ENCODE measurements at regions not wholly inside any gene's neighbourhood (a gene's known extent, or its start where the extent isn't known, plus 50 kb on each side); places are given as distances from the start of the nearest gene placed in this dataset.
"Not testable (repeated sequence)": the region's sequence is repeated elsewhere in the genome, so short reads cannot be mapped to it uniquely, and the experiment has no call there.

DNA sequence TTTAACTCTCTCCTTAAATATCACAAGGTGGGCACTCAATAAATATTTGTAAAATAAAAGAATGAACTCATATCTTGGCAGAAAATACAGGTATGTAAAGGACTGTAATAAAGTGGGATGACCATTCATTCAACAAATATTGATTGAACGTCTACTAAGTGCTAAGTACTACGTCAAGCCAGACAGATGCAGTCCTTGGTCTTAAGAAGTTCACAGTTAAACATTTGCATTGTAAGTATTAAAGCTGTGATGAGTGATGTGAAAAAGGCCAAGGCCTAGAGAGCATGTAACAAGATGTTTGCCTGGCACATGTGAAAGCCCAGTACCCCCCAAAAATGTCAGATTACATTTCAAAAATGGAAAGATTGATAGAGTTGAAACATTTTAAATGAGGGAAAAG is 130.1 kb upstream of the TMEM170B start:
- no peak for DNase-seq (ENCODE audit: low read depth)

DNA sequence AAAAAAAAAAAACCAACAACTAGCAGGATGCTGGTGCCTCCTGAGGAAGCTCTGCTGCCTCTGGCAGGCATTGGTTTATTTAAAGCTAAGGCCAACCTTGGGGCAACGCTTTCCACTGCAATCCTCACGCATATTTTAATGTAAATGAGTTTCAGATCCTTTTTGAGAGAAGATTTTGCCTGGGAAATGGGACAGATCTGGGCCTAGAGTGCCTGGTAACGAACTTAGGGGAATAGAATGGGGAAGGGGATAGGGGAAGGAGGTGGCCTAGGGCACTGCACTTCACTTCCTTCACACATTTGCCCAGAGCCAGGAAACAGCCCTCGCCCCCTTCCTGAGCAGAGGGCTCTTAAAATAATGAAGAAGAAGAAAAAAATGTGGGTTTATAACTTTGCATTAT is 132.7 kb upstream of the TMEM170B start:
- no peak for DNase-seq (ENCODE audit: low read depth)

DNA sequence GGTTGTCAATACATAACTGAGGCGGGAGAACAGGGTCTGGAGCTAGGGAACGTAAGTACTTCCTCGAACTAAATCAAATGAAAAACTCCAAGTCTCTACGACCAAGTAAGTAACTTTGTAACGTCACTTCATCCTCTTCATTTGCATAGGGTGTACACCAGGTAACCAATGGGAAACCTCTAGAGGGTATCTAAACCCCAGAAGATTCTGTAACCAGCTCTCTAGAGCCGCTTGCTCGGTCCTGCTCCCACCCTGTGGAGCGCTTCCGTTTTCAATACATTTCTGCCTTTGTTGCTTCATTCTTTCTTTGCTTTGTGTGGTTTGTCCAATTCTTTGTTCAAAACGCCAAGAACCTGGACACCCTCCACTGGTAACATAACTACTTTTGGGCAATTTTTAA is 133.5 kb upstream of the TMEM170B start:
- DNase-seq (ENCODE audit: low read depth) = no peak

DNA sequence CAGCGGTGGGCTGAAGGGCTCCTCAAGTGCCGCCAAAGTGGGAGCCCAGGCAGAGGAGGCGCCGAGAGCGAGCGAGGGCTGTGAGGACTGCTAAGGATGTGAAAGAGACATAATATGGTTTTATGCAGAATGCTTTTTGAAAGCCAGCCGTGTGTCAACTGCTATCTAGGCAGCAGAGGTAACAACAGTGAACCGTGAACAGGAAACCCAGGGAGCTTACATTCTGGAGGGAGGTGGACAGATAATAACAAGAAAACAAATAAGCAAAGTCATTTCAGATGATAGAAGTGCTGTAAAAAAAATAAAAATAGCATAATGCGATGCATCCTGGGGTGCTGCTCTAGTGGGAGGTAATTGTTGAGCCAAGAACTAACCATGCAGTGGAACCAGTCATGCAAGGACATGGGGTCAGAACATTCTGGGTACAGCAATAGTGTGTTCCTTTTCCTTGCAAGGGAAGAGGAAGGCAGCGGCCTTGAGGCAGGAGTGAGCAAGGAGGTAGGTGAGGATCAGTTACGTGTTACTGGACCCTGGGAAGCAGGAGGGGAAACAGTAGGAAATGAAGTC is 134.4 kb upstream of the TMEM170B start:
- DNase-seq (ENCODE audit: low read depth) = no peak

DNA sequence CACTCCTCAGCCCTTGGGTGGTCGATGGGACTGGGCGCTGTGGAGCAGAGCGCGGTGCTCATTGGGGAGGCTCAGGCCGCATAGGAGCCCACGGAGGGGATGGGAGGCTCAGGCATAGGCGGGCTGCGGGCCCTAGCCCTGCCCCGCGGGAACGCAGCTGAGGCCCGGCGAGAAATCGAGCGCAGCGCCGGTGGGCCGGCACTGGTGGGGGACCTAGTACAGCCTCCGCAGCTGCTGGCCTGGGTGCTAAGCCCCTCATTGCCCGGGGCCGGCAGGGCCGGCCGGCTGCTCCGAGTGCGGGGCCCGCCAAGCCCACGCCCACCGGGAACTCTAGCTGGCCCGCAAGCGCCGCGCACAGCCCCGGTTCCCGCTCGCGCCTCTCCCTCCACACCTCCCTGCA is 135.0 kb upstream of the TMEM170B start:
- not testable (repeated sequence) for DNase-seq (ENCODE audit: low read depth)

DNA sequence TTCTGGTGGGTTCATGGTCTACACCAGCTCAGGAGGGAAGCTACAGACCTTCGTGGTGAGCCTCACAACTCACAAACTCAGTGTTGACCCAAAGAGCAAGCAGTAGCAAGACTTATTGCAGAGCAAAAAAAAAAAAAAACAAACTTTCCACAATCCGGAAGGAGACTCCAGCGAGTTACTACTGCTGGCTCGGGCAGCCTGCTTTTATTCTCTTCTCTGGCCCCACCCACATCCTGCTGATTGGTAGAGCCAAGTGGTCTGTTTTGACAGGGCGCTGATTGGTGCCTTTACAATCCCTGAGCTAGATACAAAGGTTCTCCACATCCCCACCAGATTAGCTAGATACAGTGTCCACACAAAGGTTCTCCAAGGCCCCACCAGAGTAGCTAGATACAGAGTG is 135.6 kb upstream of the TMEM170B start:
- DNase-seq (ENCODE audit: low read depth) = not testable (repeated sequence)

DNA sequence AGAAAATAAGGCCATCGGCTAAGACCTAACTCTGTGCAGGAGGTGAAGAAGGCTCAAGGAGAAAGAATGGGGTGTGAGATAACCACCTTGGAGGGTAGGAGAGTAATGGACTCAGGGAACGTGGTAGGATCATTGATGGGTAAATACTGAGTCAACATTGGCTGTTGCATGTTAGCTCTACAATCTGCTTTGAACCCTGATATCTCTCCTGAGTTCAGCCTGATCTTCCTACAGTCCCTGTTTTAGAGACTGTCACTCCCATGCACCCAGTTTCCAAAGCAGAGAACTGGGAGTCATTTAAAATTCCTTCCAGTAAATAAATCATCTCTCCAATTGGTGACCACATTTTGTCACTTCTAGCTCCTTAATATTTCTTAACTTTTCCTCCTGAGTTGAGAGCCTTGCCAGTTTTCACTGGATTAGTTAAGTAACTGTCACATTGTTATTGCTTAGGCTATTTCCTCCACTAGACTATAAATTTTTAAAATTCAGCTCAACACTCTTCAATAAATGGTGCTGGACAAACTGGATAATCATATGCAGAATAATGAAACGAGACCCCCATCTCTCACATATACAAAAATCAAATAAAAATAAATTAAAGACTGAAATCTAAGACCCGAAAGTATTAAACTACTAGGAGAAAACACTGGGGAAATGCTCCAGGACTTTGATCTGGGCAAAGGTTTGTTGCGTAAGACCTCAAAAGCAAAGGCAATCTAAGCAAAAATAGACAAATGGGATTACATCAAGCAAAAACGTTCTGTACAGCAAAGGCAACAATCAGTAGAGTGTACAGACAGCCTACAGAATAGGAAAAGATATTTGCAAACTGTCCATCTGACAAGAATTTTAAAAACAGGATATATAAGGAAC is 138.9 kb upstream of the TMEM170B start:
- DNase-seq (ENCODE audit: low read depth) = peak; percentile 60

DNA sequence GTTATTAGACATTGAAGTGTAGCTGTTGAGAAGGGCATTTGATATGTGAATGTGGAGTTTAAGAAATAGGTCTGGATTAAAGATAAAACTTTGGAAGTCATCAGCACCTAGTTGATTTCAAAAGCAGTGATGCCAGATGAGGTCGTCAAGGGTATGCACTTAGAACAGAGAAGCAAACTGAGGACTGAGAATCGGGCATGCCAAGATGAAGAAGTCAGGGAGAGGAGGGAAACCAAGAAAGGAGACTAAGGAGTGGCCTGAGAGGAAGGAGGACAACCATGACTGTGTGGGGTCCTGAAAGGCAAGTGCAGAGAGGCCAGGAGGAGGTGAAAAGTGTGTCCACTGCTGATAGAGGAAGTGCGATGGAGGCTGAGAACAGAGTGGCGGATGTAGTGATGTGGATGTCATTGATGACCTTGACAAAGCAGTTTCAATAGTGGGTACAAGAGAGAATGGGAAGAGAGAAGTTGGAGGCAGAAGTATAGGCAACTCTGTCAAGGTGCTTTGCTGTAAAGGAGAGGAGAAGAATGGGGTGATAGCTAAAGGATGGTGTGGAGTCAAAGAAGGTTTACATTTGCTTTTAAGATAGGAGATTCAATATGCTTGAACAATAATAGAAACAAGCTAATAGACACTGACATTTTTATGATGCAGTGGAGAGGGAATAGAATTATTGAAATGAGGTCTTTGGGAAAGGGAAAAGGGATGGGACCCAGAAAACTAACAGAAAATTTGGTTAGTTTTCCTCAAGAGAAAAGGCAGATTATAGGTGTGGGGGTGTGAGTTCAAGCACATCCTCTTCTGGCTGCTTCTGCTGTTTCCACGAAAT is 139.7 kb upstream of the TMEM170B start:
- no peak for DNase-seq (ENCODE audit: low read depth)

DNA sequence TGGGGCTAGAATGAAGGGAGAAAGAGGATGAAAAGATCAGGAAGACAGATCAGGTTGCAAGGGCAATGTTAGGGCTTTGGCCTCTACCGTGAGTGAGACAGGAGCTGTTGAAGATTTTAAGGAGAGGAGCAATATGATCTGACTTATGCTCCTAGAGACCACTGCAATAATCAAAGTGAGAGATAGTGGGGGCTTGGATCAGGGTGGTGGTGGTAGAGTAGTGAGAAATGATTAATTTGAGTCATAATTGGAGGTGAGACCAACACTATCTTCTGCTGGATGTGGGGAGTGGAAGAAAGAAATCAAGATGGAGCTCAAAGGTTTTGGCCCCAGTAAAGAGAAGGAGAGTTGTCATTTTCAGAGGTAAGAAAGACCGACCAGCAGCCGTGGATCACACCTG is 140.7 kb upstream of the TMEM170B start:
- no peak for DNase-seq (ENCODE audit: low read depth)

DNA sequence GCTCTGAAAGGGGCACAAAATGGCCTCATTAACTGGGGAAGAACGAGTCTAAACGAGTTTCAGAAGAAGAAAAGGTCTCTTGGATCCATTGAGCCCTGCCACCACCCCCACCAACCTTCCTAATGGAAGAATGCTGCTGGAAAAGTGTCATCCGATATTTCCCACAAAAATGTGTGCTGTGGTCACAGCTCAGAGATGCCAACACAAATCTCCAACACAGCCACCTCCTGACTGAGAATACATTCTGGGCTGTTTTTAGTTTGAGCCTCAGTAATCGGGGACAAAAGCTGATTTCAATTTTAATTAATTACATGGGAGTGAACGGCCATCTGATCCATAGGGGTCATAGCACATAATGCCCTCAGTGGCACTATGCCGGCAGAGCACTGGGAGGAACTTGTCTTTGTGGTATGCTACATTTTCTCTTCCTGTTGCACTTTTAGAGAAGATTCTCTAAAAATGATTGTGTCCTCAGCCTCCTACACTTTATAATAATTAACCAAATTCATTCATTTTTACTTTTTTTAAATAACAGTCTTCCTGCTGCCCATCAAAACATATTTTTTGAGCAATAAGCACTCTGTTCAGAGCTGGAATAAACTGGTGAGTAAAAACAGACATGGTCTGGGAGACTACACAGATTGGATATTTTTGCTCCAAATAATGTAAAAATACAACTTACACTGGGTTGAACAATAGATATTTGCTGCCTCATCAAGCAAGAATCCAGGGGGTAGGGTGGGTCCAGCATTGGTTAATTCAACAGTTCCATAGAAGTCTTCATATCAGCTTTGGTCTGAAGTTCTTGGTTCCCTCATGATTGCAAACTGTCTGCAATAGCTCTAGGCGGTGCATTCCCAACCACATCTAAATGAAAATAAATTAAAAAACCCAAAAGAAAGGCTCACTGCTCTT is 143.6 kb upstream of the TMEM170B start:
- no peak for DNase-seq (ENCODE audit: low read depth)

DNA sequence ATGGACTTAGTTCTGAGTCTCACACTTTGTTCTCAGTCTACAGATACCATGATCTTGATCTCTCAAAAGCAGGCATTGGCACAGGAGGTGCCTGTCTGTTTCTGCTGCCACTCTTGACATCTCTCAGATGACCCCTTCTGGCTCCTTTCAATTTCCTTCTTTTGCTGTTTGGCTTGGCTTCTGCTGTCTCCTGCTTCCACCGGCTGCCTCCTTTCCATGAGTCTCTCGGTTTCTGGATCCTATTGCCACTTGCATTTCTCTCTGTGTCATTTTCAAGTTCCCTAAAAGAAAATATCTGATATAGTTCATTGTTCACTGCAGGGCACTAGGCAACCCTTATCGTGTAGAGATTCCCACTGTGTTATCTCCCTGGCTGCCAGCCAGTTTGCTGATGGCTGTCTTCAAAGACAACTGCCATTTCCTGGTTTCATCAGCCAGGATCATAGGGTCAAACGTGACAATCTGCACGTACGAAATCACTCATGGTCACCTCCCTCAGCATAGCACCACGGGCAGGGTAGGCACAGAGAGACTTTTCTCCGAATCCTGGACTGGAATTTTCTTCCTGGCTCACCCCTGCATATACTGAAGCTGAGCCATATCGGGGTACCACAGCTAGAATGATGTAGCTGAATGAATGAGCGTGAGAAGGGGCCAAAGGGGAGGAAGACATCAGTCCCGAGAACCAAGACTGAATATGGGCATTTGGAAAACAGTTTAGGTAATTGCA is 144.6 kb upstream of the TMEM170B start:
- no peak for DNase-seq (ENCODE audit: low read depth)

DNA sequence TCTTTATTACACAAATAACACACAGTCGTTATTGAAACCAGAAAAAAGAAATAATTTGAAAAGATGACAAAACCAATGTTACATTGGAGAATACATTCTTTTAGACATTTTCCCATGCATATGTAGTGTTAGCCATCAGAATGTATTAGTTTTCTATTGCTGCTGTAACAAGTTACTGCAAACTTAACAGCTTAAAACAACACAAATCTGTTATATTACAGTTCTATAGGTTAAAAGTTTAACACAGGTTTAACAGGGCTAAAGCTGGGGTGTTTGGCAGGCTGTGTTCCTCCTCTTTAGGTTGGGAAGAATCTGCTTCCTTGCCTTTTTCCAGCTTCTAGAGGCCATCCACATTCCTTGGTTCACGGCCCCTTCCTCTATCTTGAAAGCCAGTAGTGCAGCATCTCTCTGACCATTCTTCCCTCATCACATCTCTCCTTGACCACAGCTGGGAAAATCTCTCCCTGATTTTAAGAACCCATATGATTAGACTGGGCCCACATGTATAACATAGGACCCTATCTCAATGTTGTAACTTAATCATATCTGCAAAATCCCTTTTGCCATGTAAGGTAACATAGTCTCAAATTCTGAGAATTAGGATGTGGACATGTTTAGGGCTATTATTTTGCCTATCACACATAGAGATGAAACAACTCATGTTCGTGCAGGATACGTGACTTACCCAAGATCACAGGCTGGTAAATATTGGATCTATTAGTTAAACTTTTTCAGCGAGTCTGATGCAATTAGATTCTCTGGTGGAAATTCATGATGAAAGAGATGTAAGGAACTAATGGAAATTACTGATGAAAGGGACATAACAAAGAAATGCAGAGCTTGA is 145.4 kb upstream of the TMEM170B start:
- no peak for DNase-seq (ENCODE audit: low read depth)

DNA sequence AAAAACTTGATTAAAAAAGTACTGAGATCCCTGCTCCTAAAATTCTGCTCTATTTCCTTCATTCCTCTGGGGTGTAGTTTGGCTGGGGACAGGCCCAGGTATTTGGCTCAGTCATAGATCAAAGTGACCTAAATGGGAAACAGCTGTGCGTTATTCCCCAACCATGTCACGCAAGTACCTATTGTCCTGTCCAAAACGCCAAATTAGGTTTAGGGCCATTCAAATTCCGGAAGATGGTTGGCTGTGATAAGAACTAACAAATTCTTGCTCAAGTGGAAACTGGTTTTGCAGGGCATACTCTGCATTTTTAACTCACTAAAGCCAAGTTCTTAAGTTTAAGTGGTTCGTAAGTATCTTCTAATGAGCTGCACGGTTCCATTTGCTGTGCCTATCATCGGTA is 147.6 kb upstream of the TMEM170B start:
- DNase-seq (ENCODE audit: low read depth) = no peak

DNA sequence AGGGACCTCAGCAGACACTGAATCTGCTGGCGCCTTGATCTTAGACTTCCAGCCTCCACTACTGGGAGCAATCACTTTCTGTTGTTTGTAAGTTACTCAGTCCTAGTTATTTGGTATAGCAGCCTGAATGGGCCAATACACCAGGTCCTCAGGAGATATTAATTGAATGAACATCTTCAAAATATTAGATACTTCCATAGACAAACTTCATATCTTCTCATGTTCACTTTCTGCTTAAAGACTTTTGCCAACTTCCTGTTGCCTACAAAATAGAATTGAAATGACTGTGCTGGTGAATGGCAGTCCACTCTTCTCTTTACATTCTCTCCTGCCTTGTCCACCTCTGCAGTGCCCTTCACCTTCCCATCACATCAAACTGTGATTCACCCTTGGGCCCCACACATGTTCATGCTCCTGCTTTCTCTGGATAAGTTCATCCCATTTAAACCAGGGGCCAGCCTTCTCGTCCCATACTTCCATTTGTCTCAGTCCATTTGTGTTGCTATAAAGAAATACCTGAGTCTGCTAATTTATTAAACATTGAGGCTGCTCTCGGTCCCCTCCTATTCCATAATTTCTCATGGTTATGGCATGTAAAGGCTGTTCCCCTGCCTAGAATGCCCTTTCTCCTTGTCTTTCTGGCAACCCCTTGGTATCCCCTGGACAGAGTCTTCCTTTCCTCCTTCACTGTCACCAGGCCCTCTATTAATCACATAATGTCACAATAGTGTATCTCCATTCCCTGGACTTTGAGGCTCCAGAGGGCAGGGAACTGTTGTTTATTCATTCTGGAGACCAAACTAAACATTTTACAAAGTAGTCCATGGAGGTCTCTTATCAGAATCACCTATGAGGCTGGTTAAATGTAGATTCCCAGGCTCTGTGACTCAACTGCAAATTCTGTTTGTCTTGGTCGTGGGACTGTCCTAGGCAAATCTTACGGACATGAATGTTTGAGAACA is 148.3 kb upstream of the TMEM170B start:
- DNase-seq (ENCODE audit: low read depth) = no peak

DNA sequence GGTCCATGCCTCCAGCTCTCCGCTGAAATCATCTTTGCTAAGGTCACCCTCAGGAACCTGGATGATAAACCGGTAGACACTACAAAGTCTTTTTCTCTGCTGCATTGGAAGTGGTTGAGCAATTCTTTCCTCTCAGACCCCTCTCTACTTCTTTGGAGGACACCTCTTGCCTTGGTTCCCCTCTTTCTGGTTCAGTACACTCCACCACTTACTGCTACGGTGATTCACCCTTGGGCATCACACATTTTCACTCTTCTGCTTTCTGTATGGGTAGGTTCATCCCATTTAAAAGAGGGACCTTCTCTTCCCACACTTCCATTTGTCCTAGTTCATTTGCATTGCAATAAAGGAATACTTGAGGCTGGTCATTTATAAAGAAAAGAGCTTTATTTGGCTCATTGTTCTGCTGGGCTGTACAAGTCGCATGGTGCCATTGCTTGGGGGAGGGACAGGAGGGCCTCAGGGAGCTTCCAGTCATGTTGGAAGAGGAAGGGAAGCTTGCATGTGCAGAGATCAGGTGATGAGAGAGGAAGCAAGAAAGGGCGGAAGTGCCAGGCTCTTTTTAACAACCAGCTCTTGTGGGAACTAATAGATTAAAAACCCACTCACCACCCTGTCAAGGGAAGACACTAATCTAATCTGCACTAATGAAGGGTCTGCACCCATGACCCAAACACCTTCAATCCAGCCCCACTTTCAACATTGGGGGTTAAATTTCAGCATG is 149.7 kb upstream of the TMEM170B start:
- no peak for DNase-seq (ENCODE audit: low read depth)

DNA sequence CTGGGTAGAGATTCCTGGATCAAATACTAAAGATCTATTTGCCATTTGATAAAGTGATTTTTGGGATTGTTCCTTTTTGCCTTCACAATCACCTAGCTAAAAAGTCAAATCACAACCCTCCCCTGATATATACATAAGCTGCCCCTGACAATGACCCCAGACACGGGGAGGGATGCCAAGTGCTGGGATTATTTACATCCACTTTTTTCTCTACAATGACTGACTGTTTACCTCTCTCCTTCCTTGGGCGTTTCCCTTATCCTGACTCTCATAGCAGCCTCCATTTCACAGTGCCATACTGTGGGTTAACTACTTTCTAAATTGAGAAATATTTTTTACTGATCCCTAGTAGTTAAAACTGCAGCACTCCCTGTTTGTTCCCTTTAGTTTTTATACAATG is 150.8 kb upstream of the TMEM170B start:
- DNase-seq (ENCODE audit: low read depth) = no peak

DNA sequence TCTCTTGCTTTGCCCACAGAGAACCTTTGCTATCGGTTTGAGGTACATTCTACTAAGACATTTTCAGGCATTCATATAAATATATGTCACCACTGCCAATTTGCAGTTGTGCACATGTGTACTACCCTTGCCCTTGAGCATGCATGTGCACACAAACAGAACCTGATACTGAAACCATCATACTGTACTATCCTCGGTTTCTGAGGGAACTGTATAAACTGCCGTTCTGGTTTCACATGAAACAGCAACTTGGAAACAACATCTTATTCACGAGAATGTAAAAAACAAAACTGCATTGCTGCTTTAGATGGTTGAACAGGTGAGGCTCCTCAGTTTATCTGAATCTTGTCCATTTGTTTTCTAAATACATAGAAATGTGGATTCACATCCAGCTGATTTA is 151.2 kb upstream of the TMEM170B start:
- no peak for DNase-seq (ENCODE audit: low read depth)

DNA sequence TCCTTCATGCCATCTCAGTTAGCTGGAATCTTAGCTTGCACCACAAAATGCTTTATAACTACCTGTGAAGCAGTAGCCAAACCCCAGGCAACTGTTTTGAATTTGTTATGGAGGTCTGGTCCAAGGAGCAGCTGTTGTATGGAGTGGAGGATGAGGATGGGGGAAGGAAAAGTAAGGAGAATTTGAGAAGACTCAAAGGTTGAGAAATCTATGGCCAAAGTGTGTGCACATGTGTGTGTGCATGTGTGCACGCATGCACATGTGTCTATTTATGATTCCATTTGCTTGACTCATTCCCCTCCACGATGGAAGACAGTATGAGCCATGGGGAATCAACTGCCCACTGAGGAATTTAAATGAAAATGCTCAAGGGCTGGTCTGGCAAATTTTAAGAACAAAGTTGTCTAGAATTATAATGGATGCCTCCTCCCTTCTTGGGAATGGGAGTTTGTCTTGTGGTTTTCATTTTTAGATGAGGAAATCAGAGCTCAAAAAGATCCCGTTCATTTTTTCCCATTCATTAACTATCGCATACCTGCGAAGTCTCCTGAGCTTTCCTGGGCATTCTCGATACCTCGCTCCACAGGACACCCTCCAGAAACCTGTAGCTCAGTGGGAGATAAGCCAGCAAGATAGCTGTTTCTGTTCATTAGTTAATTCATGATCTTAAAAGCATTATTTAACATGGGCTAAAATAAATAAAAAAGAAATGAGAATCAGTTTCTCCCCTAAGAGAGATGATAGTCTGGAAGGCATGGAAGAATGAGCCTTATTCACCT is 152.3 kb upstream of the NEDD9 start:
- DNase-seq (ENCODE audit: low read depth) = no peak
